ENCODE measurements at regions not wholly inside any gene's neighbourhood (a gene's known extent, or its start where the extent isn't known, plus 50 kb on each side); places are given as distances from the start of the nearest gene placed in this dataset.

- DNase-seq (ENCODE audit: low read depth): no peak
- no peak for TF ChIP-seq CTCF (IDR thresholded peaks at IDR 0.05; ENCODE audit: insufficient read depth, low read depth, low read length, missing control alignments)
- H3K4me3 ChIP-seq (ENCODE audit: low read length): no peak overlapping the region
Measured at GRCh38 chr2:234869164-234869563, 82.7 kb upstream of the SH3BP4 start.

GRCh38 chr2:234867882-234868285 is 83.9 kb upstream of the SH3BP4 start:
- no peak overlapping the region for H3K4me3 ChIP-seq (ENCODE audit: low read length)
- TF ChIP-seq CTCF (IDR thresholded peaks at IDR 0.05; ENCODE audit: insufficient read depth, low read depth, low read length, missing control alignments): no peak
- DNase-seq (ENCODE audit: low read depth): no peak

GRCh38 chr2:234865586-234865985 is 86.2 kb upstream of the SH3BP4 start:
- TF ChIP-seq CTCF (IDR thresholded peaks at IDR 0.05; ENCODE audit: insufficient read depth, low read depth, low read length, missing control alignments): no peak
- H3K4me3 ChIP-seq (ENCODE audit: low read length): no peak overlapping the region
- DNase-seq (ENCODE audit: low read depth): peak; percentile 56

GRCh38 chr2:234865040-234865439 is 86.8 kb upstream of the SH3BP4 start:
- no peak for DNase-seq (ENCODE audit: low read depth)
- no peak overlapping the region for H3K4me3 ChIP-seq (ENCODE audit: low read length)
- no peak for TF ChIP-seq CTCF (IDR thresholded peaks at IDR 0.05; ENCODE audit: insufficient read depth, low read depth, low read length, missing control alignments)

GRCh38 chr2:234864506-234864905 is 87.3 kb upstream of the SH3BP4 start:
- no peak overlapping the region for H3K4me3 ChIP-seq (ENCODE audit: low read length)
- no peak for DNase-seq (ENCODE audit: low read depth)
- TF ChIP-seq CTCF (IDR thresholded peaks at IDR 0.05; ENCODE audit: insufficient read depth, low read depth, low read length, missing control alignments): no peak

- no peak overlapping the region for H3K4me3 ChIP-seq (ENCODE audit: low read length)
- peak; percentile 57 for TF ChIP-seq CTCF (IDR thresholded peaks at IDR 0.05; ENCODE audit: insufficient read depth, low read depth, low read length, missing control alignments)
- DNase-seq (ENCODE audit: low read depth): peak; percentile 91
Measured at GRCh38 chr2:234863043-234863934, 88.5 kb upstream of the SH3BP4 start.
